GM12873 (cell line): ENCODE measurements at regions not wholly inside any gene's neighbourhood (a gene's known extent, or its start where the extent isn't known, plus 50 kb on each side); places are given as distances from the start of the nearest gene placed in this dataset.

Experiments
- CTCF ChIP-seq: IDR thresholded peaks from 2 replicates; pipeline ENCODE4 v1.5.1; 2012; ENCODE audit warnings: low read depth, mild to moderate bottlenecking, moderate library complexity, low read length, control low read depth; ENCODE audit not compliant: insufficient read depth; ENCODE audit errors: missing control alignments

DNA sequence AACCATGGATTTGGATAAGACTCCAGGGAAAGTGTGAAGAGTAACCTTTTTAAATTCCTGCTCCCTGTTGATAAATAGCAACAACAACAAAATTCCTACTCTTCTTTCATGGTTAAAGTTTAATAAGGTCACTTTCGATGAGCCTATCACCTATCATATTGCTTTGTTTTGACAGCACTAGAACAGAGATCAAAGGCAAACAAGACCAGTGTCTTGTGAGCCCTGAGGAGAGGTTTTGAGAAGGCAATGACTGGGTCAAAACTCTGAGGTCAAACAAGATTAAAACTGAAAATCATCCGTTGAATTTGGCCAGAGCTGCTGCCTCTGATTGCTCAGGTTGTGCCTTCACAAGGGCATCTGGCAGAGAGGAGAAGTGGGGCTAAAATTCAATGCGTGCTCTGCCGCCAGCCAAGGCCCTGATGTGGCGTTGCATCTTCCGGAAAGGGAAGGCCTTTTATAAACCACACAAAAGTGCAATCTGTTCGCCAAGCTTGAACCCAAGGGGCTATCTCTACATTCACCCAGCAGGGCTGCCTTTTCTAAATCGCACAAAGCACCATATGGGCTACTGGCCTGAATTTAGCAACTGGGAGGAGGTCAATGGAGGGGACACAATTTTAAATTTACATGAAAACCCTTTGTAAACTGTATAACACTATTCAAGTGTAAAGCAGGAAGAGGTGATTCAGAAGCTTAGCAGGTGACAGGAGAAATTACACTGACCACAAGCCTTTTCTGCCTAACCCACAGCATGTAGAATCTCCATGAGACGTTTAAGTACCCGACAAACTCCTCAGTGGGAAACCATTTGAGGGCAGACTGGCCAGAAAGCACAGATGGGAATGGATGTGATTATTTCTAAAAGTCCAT is 140.8 kb downstream of the DAD1 start:
- TF ChIP-seq CTCF = no peak

GRCh38 chr14:22438742-22439141 is 150.3 kb downstream of the DAD1 start:
- no peak for TF ChIP-seq CTCF

DNA sequence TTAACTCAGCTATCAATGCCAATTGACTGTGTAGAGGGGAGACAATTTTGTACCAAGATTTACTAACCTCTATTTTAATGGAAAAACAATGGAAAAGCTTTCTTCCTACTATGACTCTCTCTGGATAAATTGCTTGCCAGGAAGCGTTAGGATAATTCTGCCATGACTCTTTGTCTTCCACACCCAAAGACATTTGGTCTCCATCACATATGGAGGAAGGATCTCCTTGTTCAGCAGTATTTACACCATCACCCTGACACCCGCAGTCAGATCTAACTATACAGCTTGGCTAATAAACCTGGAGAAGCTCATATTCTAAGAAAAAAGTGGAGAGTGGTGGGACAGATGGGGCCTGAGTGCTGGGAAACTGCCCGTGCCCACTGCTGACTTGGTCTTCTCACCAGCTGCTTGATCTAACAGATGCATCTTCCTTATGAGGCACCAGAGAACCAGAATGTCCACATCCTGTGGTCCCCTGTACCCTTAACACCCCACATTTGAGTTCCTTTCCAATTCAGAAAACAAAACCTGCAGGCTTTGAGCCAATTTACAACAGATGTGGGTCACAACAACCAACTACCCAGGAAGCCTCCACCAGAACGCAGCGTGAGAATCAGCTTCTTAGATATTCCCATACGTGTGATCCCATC is 154.0 kb downstream of the DAD1 start:
- no peak for TF ChIP-seq CTCF

- TF ChIP-seq CTCF = no peak
These were observed 155.0 kb downstream of the DAD1 start for GRCh38 chr14:22434030-22434429.

DNA sequence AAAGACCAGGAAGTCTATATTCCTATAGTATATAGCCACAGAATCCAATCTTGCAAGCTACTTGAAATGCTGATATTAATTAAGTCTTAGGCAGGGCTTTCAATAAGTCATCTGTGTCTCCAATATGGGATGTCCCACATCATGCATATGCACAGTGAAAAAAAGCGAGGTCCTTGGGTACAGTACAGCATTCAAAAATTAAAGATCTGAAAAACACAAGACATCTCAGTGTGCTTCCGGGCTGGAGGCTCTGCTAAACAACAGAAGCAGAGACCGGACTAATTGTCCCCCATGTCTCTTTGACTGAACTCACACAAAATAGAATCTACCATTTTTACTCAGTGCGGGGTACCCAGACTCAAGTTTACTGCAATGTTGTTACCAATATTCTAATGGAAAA is 156.0 kb downstream of the DAD1 start:
- TF ChIP-seq CTCF = no peak

- no peak for TF ChIP-seq CTCF
These were observed 156.6 kb downstream of the DAD1 start for GRCh38 chr14:22432348-22432976.
